ENCODE measurements at regions not wholly inside any gene's neighbourhood (a gene's known extent, or its start where the extent isn't known, plus 50 kb on each side); places are given as distances from the start of the nearest gene placed in this dataset.
A peak's percentile ranks its signal among the peaks of the same experiment; 100 is the strongest.

- peak; percentile 77 for DNase-seq (ENCODE audit: low read depth)
Observed at GRCh38 chr2:104406261-104406726, 447.6 kb upstream of the POU3F3 start.

- DNase-seq (ENCODE audit: low read depth): no peak
Observed at GRCh38 chr2:104407641-104408040, 446.3 kb upstream of the POU3F3 start.

- DNase-seq (ENCODE audit: low read depth): peak; percentile 53
Observed at GRCh38 chr2:104408266-104408665, 445.6 kb upstream of the POU3F3 start.

- DNase-seq (ENCODE audit: low read depth): no peak
Observed at GRCh38 chr2:104410136-104410535, 443.8 kb upstream of the POU3F3 start.

- DNase-seq (ENCODE audit: low read depth): peak; percentile 37
Observed at GRCh38 chr2:104412384-104412783, 441.5 kb upstream of the POU3F3 start.

GRCh38 chr2:104413890-104414289 lies 440.0 kb upstream of the POU3F3 start:
- DNase-seq (ENCODE audit: low read depth): no peak

GRCh38 chr2:104415284-104415683 lies 438.6 kb upstream of the POU3F3 start:
- no peak for DNase-seq (ENCODE audit: low read depth)

GRCh38 chr2:104416339-104417000 lies 437.4 kb upstream of the POU3F3 start:
- DNase-seq (ENCODE audit: low read depth): no peak

- DNase-seq (ENCODE audit: low read depth): no peak
Observed at GRCh38 chr2:104420420-104420819, 433.5 kb upstream of the POU3F3 start.

- DNase-seq (ENCODE audit: low read depth): no peak
Observed at GRCh38 chr2:104420953-104421352, 433.0 kb upstream of the POU3F3 start.

GRCh38 chr2:104425850-104426595 lies 427.9 kb upstream of the POU3F3 start:
- DNase-seq (ENCODE audit: low read depth): peak; percentile 53

- DNase-seq (ENCODE audit: low read depth): no peak
Observed at GRCh38 chr2:104428155-104428554, 425.8 kb upstream of the POU3F3 start.

GRCh38 chr2:104429639-104430358 lies 424.1 kb upstream of the POU3F3 start:
- no peak for DNase-seq (ENCODE audit: low read depth)

GRCh38 chr2:104430359-104430740 lies 423.6 kb upstream of the POU3F3 start:
- no peak for DNase-seq (ENCODE audit: low read depth)

GRCh38 chr2:104430852-104431251 lies 423.1 kb upstream of the POU3F3 start:
- no peak for DNase-seq (ENCODE audit: low read depth)

- DNase-seq (ENCODE audit: low read depth): peak; percentile 76
Observed at GRCh38 chr2:104431701-104432121, 422.2 kb upstream of the POU3F3 start.

- no peak for DNase-seq (ENCODE audit: low read depth)
Observed at GRCh38 chr2:104432401-104432800, 421.5 kb upstream of the POU3F3 start.

- no peak for DNase-seq (ENCODE audit: low read depth)
Observed at GRCh38 chr2:104432991-104433390, 420.9 kb upstream of the POU3F3 start.

- DNase-seq (ENCODE audit: low read depth): no peak
Observed at GRCh38 chr2:104433657-104434056, 420.3 kb upstream of the POU3F3 start.

- DNase-seq (ENCODE audit: low read depth): peak; percentile 81
Observed at GRCh38 chr2:104434318-104434792, 419.6 kb upstream of the POU3F3 start.

- DNase-seq (ENCODE audit: low read depth): no peak
Observed at GRCh38 chr2:104434966-104435365, 418.9 kb upstream of the POU3F3 start.

GRCh38 chr2:104438481-104438880 lies 415.4 kb upstream of the POU3F3 start:
- no peak for DNase-seq (ENCODE audit: low read depth)

GRCh38 chr2:104443145-104443544 lies 410.8 kb upstream of the POU3F3 start:
- no peak for DNase-seq (ENCODE audit: low read depth)
